Brain microvascular endothelial cell (primary cell): ENCODE measurements at regions not wholly inside any gene's neighbourhood (a gene's known extent, or its start where the extent isn't known, plus 50 kb on each side); places are given as distances from the start of the nearest gene placed in this dataset.

Experiments
- DNase-seq: peaks from one replicate; pipeline ENCODE4 v3.0.0-alpha.2; 2020
- H3K27ac ChIP-seq: fragments of 250-450 bp; sonication (Bioruptor Pico); 2 replicates; pipeline ENCODE4 v1.5.1; 2020; ENCODE audit warnings: mild to moderate bottlenecking, moderate library complexity
- H3K27me3 ChIP-seq: fragments of 250-450 bp; sonication (Bioruptor Pico); replicated peaks from 2 replicates; pipeline ENCODE4 v1.5.1; 2020; ENCODE audit warnings: mild to moderate bottlenecking
- H3K36me3 ChIP-seq: fragments of 250-450 bp; sonication (Bioruptor Pico); replicated peaks from 2 replicates; pipeline ENCODE4 v1.5.1; 2020; ENCODE audit warnings: mild to moderate bottlenecking
- H3K4me3 ChIP-seq: 2 replicates; pipeline ENCODE4 v1.5.1; 2011; ENCODE audit warnings: low read depth, mild to moderate bottlenecking, control low read depth, low read length, moderate library complexity
- CTCF ChIP-seq: IDR thresholded peaks from 2 replicates; pipeline ENCODE4 v1.5.1; 2011; ENCODE audit warnings: low read depth, mild to moderate bottlenecking, moderate library complexity, low read length, control low read depth, inconsistent platforms; ENCODE audit errors: missing control alignments
- in situ Hi-C: cut with HindIII; loops from 2 replicates; pipeline ENCODE4 v1.10.0; 2017; ENCODE audit warnings: low sequenced_read_pairs, low pct_ligation_motif_present

GRCh38 chr1:57696904-57697303, 273.0 kb upstream of the DAB1 start:
- DNase-seq: no peak
- in situ Hi-C loops: no loop called here
- no peak overlapping the region for H3K27ac ChIP-seq
- no peak overlapping the region for H3K4me3 ChIP-seq
- H3K36me3 ChIP-seq: no peaks in the 10 kb centered on the region
- no peak for TF ChIP-seq CTCF
- H3K27me3 ChIP-seq: no peaks in the 10 kb centered on the region

- Histone ChIP-seq H3K27me3 (no peaks in the 10 kb centered on the region), H3K27ac (no peak overlapping the region), H3K4me3 (no peak overlapping the region), H3K36me3 (no peaks in the 10 kb centered on the region)
- DNase-seq: no peak
- TF ChIP-seq CTCF: no peak
- in situ Hi-C loops: no loop called here
Measured at GRCh38 chr1:57696043-57696442, 272.2 kb upstream of the DAB1 start.

GRCh38 chr1:57686306-57686705, 262.4 kb upstream of the DAB1 start:
- no peaks in the 10 kb centered on the region for H3K27me3 ChIP-seq
- H3K4me3 ChIP-seq: no peak overlapping the region
- no peak for TF ChIP-seq CTCF
- no peak for DNase-seq
- in situ Hi-C loops: no loop called here
- H3K36me3 ChIP-seq: no peaks in the 10 kb centered on the region
- no peak overlapping the region for H3K27ac ChIP-seq

GRCh38 chr1:57683037-57683942, 259.4 kb upstream of the DAB1 start:
- Histone ChIP-seq H3K36me3 (no peaks in the 10 kb centered on the region), H3K4me3 (no peak overlapping the region), H3K27me3 (no peaks in the 10 kb centered on the region), H3K27ac (no peak overlapping the region)
- DNase-seq: no peak
- TF ChIP-seq CTCF: no peak
- in situ Hi-C loops: no loop called here

GRCh38 chr1:57678138-57678537, 254.3 kb upstream of the DAB1 start:
- no peak overlapping the region for H3K27ac ChIP-seq
- no peaks in the 10 kb centered on the region for H3K36me3 ChIP-seq
- no peaks in the 10 kb centered on the region for H3K27me3 ChIP-seq
- no peak overlapping the region for H3K4me3 ChIP-seq
- in situ Hi-C loops: no loop called here
- no peak for DNase-seq
- TF ChIP-seq CTCF: no peak

GRCh38 chr1:57675776-57676175, 251.9 kb upstream of the DAB1 start:
- no peaks in the 10 kb centered on the region for H3K27me3 ChIP-seq
- no peaks in the 10 kb centered on the region for H3K36me3 ChIP-seq
- DNase-seq: no peak
- in situ Hi-C loops: no loop called here
- no peak overlapping the region for H3K4me3 ChIP-seq
- TF ChIP-seq CTCF: no peak
- H3K27ac ChIP-seq: no peak overlapping the region
